WTC11 (cell line): ENCODE measurements at regions not wholly inside any gene's neighbourhood (a gene's known extent, or its start where the extent isn't known, plus 50 kb on each side); places are given as distances from the start of the nearest gene placed in this dataset.

ENCODE experiments used
- AR ChIP-seq: fragments of 250-450 bp; sonication (Bioruptor Pico); IDR thresholded peaks from 2 replicates; pipeline ENCODE4 v1.9.0; 2021; ENCODE audit warnings: mild to moderate bottlenecking
- CREB1 ChIP-seq: sonication (generic); formaldehyde crosslinking; IDR thresholded peaks from 2 replicates; pipeline ENCODE4 v1.8.0; 2023; ENCODE audit warnings: mild to moderate bottlenecking, missing genetic modification reagents
- CTCF ChIP-seq: fragments of 200-600 bp; IDR thresholded peaks from 2 replicates; pipeline ENCODE4 v1.8.0; 2022; ENCODE audit warnings: antibody characterized with exemption
- ESRRA ChIP-seq: sonication (generic); formaldehyde crosslinking; IDR thresholded peaks from 2 replicates; pipeline ENCODE4 v1.8.1; 2022; ENCODE audit warnings: mild to moderate bottlenecking, missing genetic modification reagents, borderline replicate concordance
- FOXK1 ChIP-seq: sonication (generic); formaldehyde crosslinking; IDR thresholded peaks from 2 replicates; pipeline ENCODE4 v1.8.0; 2022; ENCODE audit warnings: mild to moderate bottlenecking, moderate library complexity, missing genetic modification reagents
- IRF1 ChIP-seq: sonication (generic); formaldehyde crosslinking; IDR thresholded peaks from 2 replicates; pipeline ENCODE4 v1.8.0; 2023; ENCODE audit warnings: missing genetic modification reagents
- MXD4 ChIP-seq: fragments of 250-450 bp; sonication (Bioruptor Pico); IDR thresholded peaks from 2 replicates; pipeline ENCODE4 v1.8.0; 2021; ENCODE audit warnings: mild to moderate bottlenecking, moderate library complexity, borderline replicate concordance
- NR3C1 ChIP-seq: sonication (generic); formaldehyde crosslinking; conservative IDR thresholded peaks from 2 replicates; pipeline ENCODE4 v1.8.1; 2023; ENCODE audit warnings: low read depth, mild to moderate bottlenecking, missing genetic modification reagents
- TEAD1 ChIP-seq: sonication (generic); formaldehyde crosslinking; IDR thresholded peaks from 2 replicates; pipeline ENCODE4 v1.8.0; 2022; ENCODE audit warnings: mild to moderate bottlenecking, missing genetic modification reagents
- ZNF671 ChIP-seq: fragments of 250-450 bp; sonication (Bioruptor Pico); IDR thresholded peaks from 2 replicates; pipeline ENCODE4 v1.8.0; 2021; ENCODE audit warnings: mild to moderate bottlenecking

- no peak for TF ChIP-seq CTCF
- no peak for TF ChIP-seq NR3C1
- no peak for TF ChIP-seq ESRRA (CRISPR knock-in tag)
- no peak for TF ChIP-seq TEAD1 (CRISPR knock-in tag)
- TF ChIP-seq MXD4 (CRISPR knock-in tag) = no peak
- TF ChIP-seq FOXK1 (CRISPR knock-in tag) = no peak
- no peak for TF ChIP-seq AR
- TF ChIP-seq ZNF671 (CRISPR knock-in tag) = no peak
- TF ChIP-seq IRF1 (CRISPR knock-in tag) = no peak
- TF ChIP-seq CREB1 (CRISPR knock-in tag) = no peak
Measured at GRCh38 chr4:25563071-25563564, 92.5 kb upstream of the SLC34A2 start.
